ENCODE measurements at regions not wholly inside any gene's neighbourhood (a gene's known extent, or its start where the extent isn't known, plus 50 kb on each side); places are given as distances from the start of the nearest gene placed in this dataset.
A peak's percentile ranks its signal among the peaks of the same experiment; 100 is the strongest.

- no peak overlapping the region for H3K4me3 Mint-ChIP-seq
- H3K4me1 Mint-ChIP-seq (ENCODE audit: low read depth) = no peaks in the 10 kb centered on the region
- H3K27ac Mint-ChIP-seq = no peak overlapping the region
- ChIA-PET POLR2A (no interaction called here), CTCF (interaction anchor here (2.4 to 2.6 kb wide), 2 partner anchors 11 to 12 kb away, joined by 11 to 21 read pairs; no protein-coding TSS in a partner anchor)
- no peaks in the 10 kb centered on the region for H3K36me3 Mint-ChIP-seq
- no peak for DNase-seq
- H3K27me3 Mint-ChIP-seq = peaks cover 14% of the 10 kb centered on the region
- intact Hi-C loops (cut with micrococcal nuclease) = loop anchor here (10.0 kb wide), 1 partner anchor 1385 kb away; no protein-coding TSS in a partner anchor
- no peaks in the 10 kb centered on the region for H3K9me3 Mint-ChIP-seq
These were observed 204.1 kb upstream of the DPH6 start for GRCh38 chr15:35750051-35750450.

- CTCF ChIA-PET = interaction anchor here (0.6 to 2.6 kb wide), 19 partner anchors 8 to 348 kb away, joined by 3 to 21 read pairs (median 4); no protein-coding TSS in a partner anchor
- intact Hi-C loops (cut with micrococcal nuclease) = loop anchor here (10.0 kb wide), 1 partner anchor 1383 kb away; no protein-coding TSS in a partner anchor
- Mint-ChIP-seq H3K36me3 (no peaks in the 10 kb centered on the region), H3K4me3 (no peak overlapping the region), H3K9me3 (no peaks in the 10 kb centered on the region), H3K4me1 (ENCODE audit: low read depth) (no peaks in the 10 kb centered on the region), H3K27me3 (peaks cover 12% of the 10 kb centered on the region), H3K27ac (no peak overlapping the region)
- POLR2A ChIA-PET = no interaction called here
- DNase-seq = peak; percentile 55
These were observed 205.6 kb upstream of the DPH6 start for GRCh38 chr15:35751413-35752133.

GRCh38 chr15:35752134-35752466, 206.1 kb upstream of the DPH6 start:
- Mint-ChIP-seq H3K36me3 (no peaks in the 10 kb centered on the region), H3K27me3 (peaks cover 10% of the 10 kb centered on the region), H3K9me3 (no peaks in the 10 kb centered on the region), H3K27ac (no peak overlapping the region), H3K4me1 (ENCODE audit: low read depth) (no peaks in the 10 kb centered on the region), H3K4me3 (no peak overlapping the region)
- intact Hi-C loops (cut with micrococcal nuclease) = loop anchor here (10.0 kb wide), 1 partner anchor 1383 kb away; no protein-coding TSS in a partner anchor
- POLR2A ChIA-PET = no interaction called here
- no peak for DNase-seq
- CTCF ChIA-PET = interaction anchor here (0.6 to 2.6 kb wide), 17 partner anchors 9 to 341 kb away, joined by 3 to 21 read pairs (median 3); no protein-coding TSS in a partner anchor

- Mint-ChIP-seq H3K36me3 (no peaks in the 10 kb centered on the region), H3K9me3 (no peaks in the 10 kb centered on the region), H3K4me1 (ENCODE audit: low read depth) (no peaks in the 10 kb centered on the region), H3K4me3 (no peak overlapping the region), H3K27ac (no peak overlapping the region), H3K27me3 (peaks cover 6% of the 10 kb centered on the region)
- ChIA-PET CTCF (no interaction called here), POLR2A (no interaction called here)
- no peak for DNase-seq
- intact Hi-C loops (cut with micrococcal nuclease) = loop anchor here (10.0 kb wide), 1 partner anchor 1381 kb away; no protein-coding TSS in a partner anchor
These were observed 207.5 kb upstream of the DPH6 start for GRCh38 chr15:35753486-35753885.

- peaks cover 7% of the 10 kb centered on the region for H3K27me3 Mint-ChIP-seq
- no peaks in the 10 kb centered on the region for H3K36me3 Mint-ChIP-seq
- H3K4me1 Mint-ChIP-seq (ENCODE audit: low read depth) = no peaks in the 10 kb centered on the region
- no peak overlapping the region for H3K4me3 Mint-ChIP-seq
- ChIA-PET POLR2A (no interaction called here), CTCF (interaction anchor here (1.0 kb wide), 1 partner anchor 235 kb away, joined by 3 read pairs; no protein-coding TSS in a partner anchor)
- H3K9me3 Mint-ChIP-seq = no peaks in the 10 kb centered on the region
- no peak overlapping the region for H3K27ac Mint-ChIP-seq
- intact Hi-C loops (cut with micrococcal nuclease) = loop anchor here (10.0 kb wide), 1 partner anchor 1379 kb away; no protein-coding TSS in a partner anchor
- no peak for DNase-seq
These were observed 209.4 kb upstream of the DPH6 start for GRCh38 chr15:35755237-35755802.

GRCh38 chr15:35756623-35757022, 210.7 kb upstream of the DPH6 start:
- DNase-seq = no peak
- Mint-ChIP-seq H3K4me1 (ENCODE audit: low read depth) (no peaks in the 10 kb centered on the region), H3K27ac (no peak overlapping the region), H3K27me3 (peaks cover 8% of the 10 kb centered on the region), H3K9me3 (no peaks in the 10 kb centered on the region), H3K4me3 (no peak overlapping the region), H3K36me3 (no peaks in the 10 kb centered on the region)
- intact Hi-C loops (cut with micrococcal nuclease) = loop anchor here (10.0 kb wide), 1 partner anchor 1378 kb away; no protein-coding TSS in a partner anchor
- POLR2A ChIA-PET = interaction anchor here (0.8 kb wide), 1 partner anchor 16 kb away, joined by 3 read pairs; no protein-coding TSS in a partner anchor
- CTCF ChIA-PET = no interaction called here

GRCh38 chr15:35757361-35757760, 211.4 kb upstream of the DPH6 start:
- CTCF ChIA-PET = no interaction called here
- POLR2A ChIA-PET = no interaction called here
- no peaks in the 10 kb centered on the region for H3K4me1 Mint-ChIP-seq (ENCODE audit: low read depth)
- no peak for DNase-seq
- intact Hi-C loops (cut with micrococcal nuclease) = loop anchor here (10.0 kb wide), 1 partner anchor 1377 kb away; no protein-coding TSS in a partner anchor
- H3K9me3 Mint-ChIP-seq = no peaks in the 10 kb centered on the region
- H3K27me3 Mint-ChIP-seq = peaks cover 7% of the 10 kb centered on the region
- H3K36me3 Mint-ChIP-seq = no peaks in the 10 kb centered on the region
- no peak overlapping the region for H3K4me3 Mint-ChIP-seq
- no peak overlapping the region for H3K27ac Mint-ChIP-seq

GRCh38 chr15:35757765-35758164, 211.8 kb upstream of the DPH6 start:
- Mint-ChIP-seq H3K9me3 (no peaks in the 10 kb centered on the region), H3K4me1 (ENCODE audit: low read depth) (no peaks in the 10 kb centered on the region), H3K27me3 (peaks cover 7% of the 10 kb centered on the region), H3K36me3 (no peaks in the 10 kb centered on the region), H3K4me3 (no peak overlapping the region), H3K27ac (no peak overlapping the region)
- no peak for DNase-seq
- intact Hi-C loops (cut with micrococcal nuclease) = loop anchor here (10.0 kb wide), 1 partner anchor 1377 kb away; no protein-coding TSS in a partner anchor
- POLR2A ChIA-PET = no interaction called here
- CTCF ChIA-PET = no interaction called here

- Mint-ChIP-seq H3K27me3 (peaks cover 5% of the 10 kb centered on the region), H3K4me3 (no peak overlapping the region), H3K4me1 (ENCODE audit: low read depth) (no peaks in the 10 kb centered on the region), H3K9me3 (no peaks in the 10 kb centered on the region), H3K36me3 (no peaks in the 10 kb centered on the region), H3K27ac (no peak overlapping the region)
- DNase-seq = no peak
- ChIA-PET POLR2A (no interaction called here), CTCF (no interaction called here)
- intact Hi-C loops (cut with micrococcal nuclease) = no loop called here
These were observed 218.9 kb upstream of the DPH6 start for GRCh38 chr15:35764661-35765519.

- no peak for DNase-seq
- CTCF ChIA-PET = interaction anchor here (0.8 to 1.8 kb wide), 2 partner anchors 8 to 18 kb away, joined by 3 to 5 read pairs; no protein-coding TSS in a partner anchor
- Mint-ChIP-seq H3K4me3 (no peak overlapping the region), H3K27ac (no peak overlapping the region), H3K27me3 (no peaks in the 10 kb centered on the region), H3K36me3 (no peaks in the 10 kb centered on the region), H3K4me1 (ENCODE audit: low read depth) (no peaks in the 10 kb centered on the region), H3K9me3 (no peaks in the 10 kb centered on the region)
- intact Hi-C loops (cut with micrococcal nuclease) = no loop called here
- POLR2A ChIA-PET = no interaction called here
These were observed 223.0 kb upstream of the DPH6 start for GRCh38 chr15:35768949-35769348.

- no peaks in the 10 kb centered on the region for H3K27me3 Mint-ChIP-seq
- ChIA-PET CTCF (interaction anchor here (0.8 to 1.8 kb wide), 2 partner anchors 8 to 19 kb away, joined by 3 to 5 read pairs; no protein-coding TSS in a partner anchor), POLR2A (no interaction called here)
- H3K27ac Mint-ChIP-seq = no peak overlapping the region
- H3K4me1 Mint-ChIP-seq (ENCODE audit: low read depth) = no peaks in the 10 kb centered on the region
- DNase-seq = no peak
- H3K36me3 Mint-ChIP-seq = no peaks in the 10 kb centered on the region
- no peak overlapping the region for H3K4me3 Mint-ChIP-seq
- intact Hi-C loops (cut with micrococcal nuclease) = no loop called here
- no peaks in the 10 kb centered on the region for H3K9me3 Mint-ChIP-seq
These were observed 223.7 kb upstream of the DPH6 start for GRCh38 chr15:35769656-35770055.

Data from activated CD4-positive, alpha-beta memory T cell treated with anti-CD3 and anti-CD28 coated beads for 36 hours (primary cell).